ENCODE measurements at regions not wholly inside any gene's neighbourhood (a gene's known extent, or its start where the extent isn't known, plus 50 kb on each side); places are given as distances from the start of the nearest gene placed in this dataset.

DNA sequence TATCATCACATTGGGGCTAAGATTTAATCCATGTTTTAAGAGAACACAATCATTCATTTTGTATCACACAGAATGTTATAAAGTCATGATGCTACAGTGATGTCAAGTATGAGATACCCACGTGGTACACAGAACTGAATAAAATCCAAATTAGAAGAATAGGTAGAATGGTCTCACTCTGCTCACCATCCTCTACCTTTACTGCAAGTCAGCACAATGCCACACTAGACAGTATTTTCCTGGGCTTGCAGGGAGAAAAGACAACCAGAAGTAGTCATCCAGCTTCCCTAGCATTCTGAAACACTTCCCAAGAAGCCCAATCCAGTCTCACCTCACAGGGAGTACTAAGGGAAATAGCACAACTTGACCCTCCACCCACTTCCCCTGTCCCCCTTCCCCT lies 856.2 kb upstream of the NRXN1 start:
- no peak overlapping the region for H3K27ac ChIP-seq
- no peaks in the 10 kb centered on the region for H3K4me1 ChIP-seq
- H3K4me3 ChIP-seq, result no peak overlapping the region
- no peaks in the 10 kb centered on the region for H3K27me3 ChIP-seq
- no peak for TF ChIP-seq CTCF (IDR thresholded peaks at IDR 0.05)
- TF ChIP-seq POLR2AphosphoS5 (IDR thresholded peaks at IDR 0.05), result no peak
- TF ChIP-seq EP300 (IDR thresholded peaks at IDR 0.05), result no peak
- TF ChIP-seq POLR2A (IDR thresholded peaks at IDR 0.05), result no peak
- H3K36me3 ChIP-seq, result no peaks in the 10 kb centered on the region
- ATAC-seq (ENCODE audit: low FRiP score in 2 of 2), result no peak
- WGBS, 2 donors, result 69 to 70% methylated on average over 1 of the region's 1 CpG
- H3K9me3 ChIP-seq, result peaks cover 0 to 13% (median 0%) of the 10 kb centered on the region in 4 donors
- DNase-seq, result no peak

- Histone ChIP-seq H3K9me3 (peaks cover 0 to under 1% (median 0%) of the 10 kb centered on the region in 4 donors), H3K4me1 (no peaks in the 10 kb centered on the region), H3K27ac (no peak overlapping the region), H3K27me3 (no peaks in the 10 kb centered on the region), H3K36me3 (no peaks in the 10 kb centered on the region), H3K4me3 (no peak overlapping the region)
- no peak for TF ChIP-seq POLR2A (IDR thresholded peaks at IDR 0.05)
- no peak for TF ChIP-seq EP300 (IDR thresholded peaks at IDR 0.05)
- no peak for TF ChIP-seq CTCF (IDR thresholded peaks at IDR 0.05)
- TF ChIP-seq POLR2AphosphoS5 (IDR thresholded peaks at IDR 0.05), result no peak
- WGBS, 2 donors, result 75 to 82% methylated on average over 3 of the region's 3 CpGs
- DNase-seq (no peak), ATAC-seq (ENCODE audit: low FRiP score in 2 of 2) (no peak)
Measured at GRCh38 chr2:51881673-51882072, 849.7 kb upstream of the NRXN1 start.

GRCh38 chr2:51880153-51880552 lies 848.2 kb upstream of the NRXN1 start:
- DNase-seq (no peak), ATAC-seq (ENCODE audit: low FRiP score in 2 of 2) (no peak)
- Histone ChIP-seq H3K4me3 (no peak overlapping the region), H3K27me3 (no peaks in the 10 kb centered on the region), H3K9me3 (peaks cover 0 to 9% (median 4%) of the 10 kb centered on the region in 4 donors), H3K4me1 (no peaks in the 10 kb centered on the region), H3K27ac (no peak overlapping the region), H3K36me3 (no peaks in the 10 kb centered on the region)
- 82 to 84% methylated on average over 1 of the region's 1 CpG for WGBS, 2 donors
- TF ChIP-seq POLR2AphosphoS5 (IDR thresholded peaks at IDR 0.05), result no peak

DNA sequence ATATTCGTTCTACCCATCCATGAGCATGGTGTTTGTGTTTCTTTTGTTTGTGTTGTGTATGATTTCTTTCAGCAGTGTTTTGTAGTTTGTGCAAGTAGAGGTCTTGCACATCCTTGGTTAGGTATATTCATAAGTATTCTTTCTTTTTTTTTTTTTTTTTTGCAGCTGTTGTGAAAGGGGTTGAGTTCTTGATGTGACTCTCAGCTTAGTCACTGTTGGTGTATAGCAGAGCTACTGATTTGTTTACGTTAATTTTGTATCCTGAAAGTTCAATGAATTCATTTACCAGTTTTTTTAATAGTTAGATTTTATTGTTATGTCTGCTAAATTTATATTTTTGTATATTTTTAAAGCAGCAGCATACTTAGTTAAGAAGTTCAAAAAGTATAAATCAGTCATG lies 834.4 kb upstream of the NRXN1 start:
- Histone ChIP-seq H3K27me3 (no peaks in the 10 kb centered on the region), H3K4me3 (no peak overlapping the region), H3K27ac (no peak overlapping the region), H3K9me3 (no peaks in the 10 kb centered on the region), H3K4me1 (no peaks in the 10 kb centered on the region), H3K36me3 (no peaks in the 10 kb centered on the region)
- DNase-seq (no peak), ATAC-seq (ENCODE audit: low FRiP score in 2 of 2) (no peak)
- no peak for TF ChIP-seq POLR2A (IDR thresholded peaks at IDR 0.05)
- no peak for TF ChIP-seq POLR2AphosphoS5 (IDR thresholded peaks at IDR 0.05)
- no peak for TF ChIP-seq CTCF (IDR thresholded peaks at IDR 0.05)
- TF ChIP-seq EP300 (IDR thresholded peaks at IDR 0.05), result no peak
- 89 to 94% methylated on average over 2 of the region's 2 CpGs for WGBS, 2 donors

GRCh38 chr2:51859260-51859659 lies 827.3 kb upstream of the NRXN1 start:
- H3K27me3 ChIP-seq, result no peaks in the 10 kb centered on the region
- H3K36me3 ChIP-seq, result no peaks in the 10 kb centered on the region
- no peaks in the 10 kb centered on the region for H3K9me3 ChIP-seq
- no peak for ATAC-seq (ENCODE audit: low FRiP score in 2 of 2)
- no peak for DNase-seq
- H3K27ac ChIP-seq, result no peak overlapping the region
- TF ChIP-seq CTCF (IDR thresholded peaks at IDR 0.05) (no peak), POLR2AphosphoS5 (IDR thresholded peaks at IDR 0.05) (no peak), POLR2A (IDR thresholded peaks at IDR 0.05) (no peak), EP300 (IDR thresholded peaks at IDR 0.05) (no peak)
- no peaks in the 10 kb centered on the region for H3K4me1 ChIP-seq
- H3K4me3 ChIP-seq, result no peak overlapping the region
- WGBS, 2 donors, result 83 to 91% methylated on average over 1 of the region's 1 CpG
